Endothelial cell (in vitro differentiated cells): ENCODE measurements at regions not wholly inside any gene's neighbourhood (a gene's known extent, or its start where the extent isn't known, plus 50 kb on each side); places are given as distances from the start of the nearest gene placed in this dataset.
"Not testable (repeated sequence)": the region's sequence is repeated elsewhere in the genome, so short reads cannot be mapped to it uniquely, and the experiment has no call there.

Experiments
- DNase-seq: peaks from one replicate; pipeline ENCODE4 v3.0.0; 2021; ENCODE audit warnings: low spot score
- H3K27ac Mint-ChIP-seq: one replicate; pipeline ENCODE4 v1.8.0; 2021; ENCODE audit warnings: mixed read lengths, inconsistent platforms; ENCODE audit not compliant: unreplicated experiment
- H3K27me3 Mint-ChIP-seq: one replicate; pipeline ENCODE4 v1.8.0; 2021; ENCODE audit warnings: mild to moderate bottlenecking, moderate library complexity, mixed read lengths, inconsistent platforms; ENCODE audit not compliant: unreplicated experiment
- H3K36me3 Mint-ChIP-seq: one replicate; pipeline ENCODE4 v1.8.0; 2021; ENCODE audit warnings: mild to moderate bottlenecking, low read depth, mixed read lengths, inconsistent platforms; ENCODE audit not compliant: unreplicated experiment
- H3K4me1 Mint-ChIP-seq: one replicate; pipeline ENCODE4 v1.8.0; 2021; ENCODE audit warnings: mild to moderate bottlenecking, mixed read lengths, inconsistent platforms; ENCODE audit not compliant: unreplicated experiment
- H3K4me3 Mint-ChIP-seq: one replicate; pipeline ENCODE4 v1.8.0; 2021; ENCODE audit warnings: mild to moderate bottlenecking, mixed read lengths, inconsistent platforms; ENCODE audit not compliant: unreplicated experiment
- H3K9me3 Mint-ChIP-seq: one replicate; pipeline ENCODE4 v1.8.0; 2021; ENCODE audit warnings: mixed read lengths, inconsistent platforms; ENCODE audit not compliant: unreplicated experiment
- TF ChIP-seq, protein P1 (sequence below): fragments of 200-600 bp; sonication (generic); IDR thresholded peaks from one replicate; pipeline ENCODE4 v1.5.0; 2021; ENCODE audit warnings: antibody characterized with exemption; ENCODE audit not compliant: unreplicated experiment

DNA sequence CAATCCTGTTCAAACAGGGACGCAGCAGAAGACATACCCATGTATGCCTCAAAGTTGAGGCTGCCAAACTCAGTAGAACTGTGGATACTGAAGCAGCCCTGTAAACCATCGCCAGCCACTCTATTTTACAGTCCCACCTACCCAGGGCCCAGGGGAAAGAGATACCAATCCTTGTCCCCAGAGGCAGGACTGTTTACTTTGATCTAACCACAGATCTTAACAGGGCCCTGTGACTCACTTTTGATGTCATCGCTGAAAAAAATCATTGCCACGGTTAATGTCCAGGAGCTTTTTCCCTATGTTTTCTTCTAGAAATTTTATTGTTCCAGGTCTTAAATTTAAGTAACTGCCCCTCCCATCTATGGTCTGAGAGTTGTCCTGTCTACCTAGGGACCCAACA is 538.4 kb upstream of the NCAM2 start:
- H3K4me1 Mint-ChIP-seq: no peaks in the 10 kb centered on the region
- no peaks in the 10 kb centered on the region for H3K27me3 Mint-ChIP-seq
- no peak overlapping the region for H3K27ac Mint-ChIP-seq
- DNase-seq: no peak
- H3K36me3 Mint-ChIP-seq: no peaks in the 10 kb centered on the region
- TF ChIP-seq, protein P1, sequence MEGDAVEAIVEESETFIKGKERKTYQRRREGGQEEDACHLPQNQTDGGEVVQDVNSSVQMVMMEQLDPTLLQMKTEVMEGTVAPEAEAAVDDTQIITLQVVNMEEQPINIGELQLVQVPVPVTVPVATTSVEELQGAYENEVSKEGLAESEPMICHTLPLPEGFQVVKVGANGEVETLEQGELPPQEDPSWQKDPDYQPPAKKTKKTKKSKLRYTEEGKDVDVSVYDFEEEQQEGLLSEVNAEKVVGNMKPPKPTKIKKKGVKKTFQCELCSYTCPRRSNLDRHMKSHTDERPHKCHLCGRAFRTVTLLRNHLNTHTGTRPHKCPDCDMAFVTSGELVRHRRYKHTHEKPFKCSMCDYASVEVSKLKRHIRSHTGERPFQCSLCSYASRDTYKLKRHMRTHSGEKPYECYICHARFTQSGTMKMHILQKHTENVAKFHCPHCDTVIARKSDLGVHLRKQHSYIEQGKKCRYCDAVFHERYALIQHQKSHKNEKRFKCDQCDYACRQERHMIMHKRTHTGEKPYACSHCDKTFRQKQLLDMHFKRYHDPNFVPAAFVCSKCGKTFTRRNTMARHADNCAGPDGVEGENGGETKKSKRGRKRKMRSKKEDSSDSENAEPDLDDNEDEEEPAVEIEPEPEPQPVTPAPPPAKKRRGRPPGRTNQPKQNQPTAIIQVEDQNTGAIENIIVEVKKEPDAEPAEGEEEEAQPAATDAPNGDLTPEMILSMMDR: no peak
- no peak overlapping the region for H3K4me3 Mint-ChIP-seq
- H3K9me3 Mint-ChIP-seq: no peaks in the 10 kb centered on the region

DNA sequence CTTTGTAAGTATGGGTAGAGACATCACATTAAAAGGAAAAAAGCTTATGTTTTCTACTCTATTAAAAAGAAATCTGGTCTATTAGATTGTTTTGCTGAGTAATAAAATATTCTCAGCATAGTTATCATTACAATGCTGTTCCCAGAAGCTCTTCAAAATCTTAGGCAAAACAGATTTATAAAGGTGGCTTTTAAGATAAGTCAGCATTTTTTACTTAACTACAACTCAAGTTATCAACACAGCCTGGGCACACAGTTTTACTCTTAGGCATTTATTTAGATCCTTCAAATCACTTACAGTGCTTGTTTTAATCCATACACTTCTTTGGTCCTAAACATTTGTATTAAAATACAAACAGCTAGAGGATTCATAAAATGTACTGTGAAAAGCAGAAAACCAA is 534.8 kb upstream of the NCAM2 start:
- DNase-seq: no peak
- H3K36me3 Mint-ChIP-seq: no peaks in the 10 kb centered on the region
- TF ChIP-seq, protein P1: no peak
- no peaks in the 10 kb centered on the region for H3K27me3 Mint-ChIP-seq
- H3K4me3 Mint-ChIP-seq: no peak overlapping the region
- no peak overlapping the region for H3K27ac Mint-ChIP-seq
- H3K4me1 Mint-ChIP-seq: no peaks in the 10 kb centered on the region
- H3K9me3 Mint-ChIP-seq: no peaks in the 10 kb centered on the region

- H3K27me3 Mint-ChIP-seq: no peaks in the 10 kb centered on the region
- no peak overlapping the region for H3K27ac Mint-ChIP-seq
- no peak for DNase-seq
- H3K4me3 Mint-ChIP-seq: no peak overlapping the region
- no peaks in the 10 kb centered on the region for H3K36me3 Mint-ChIP-seq
- H3K4me1 Mint-ChIP-seq: no peaks in the 10 kb centered on the region
- H3K9me3 Mint-ChIP-seq: no peaks in the 10 kb centered on the region
- TF ChIP-seq, protein P1: no peak
Measured at GRCh38 chr21:20469361-20469760, 528.8 kb upstream of the NCAM2 start.

DNA sequence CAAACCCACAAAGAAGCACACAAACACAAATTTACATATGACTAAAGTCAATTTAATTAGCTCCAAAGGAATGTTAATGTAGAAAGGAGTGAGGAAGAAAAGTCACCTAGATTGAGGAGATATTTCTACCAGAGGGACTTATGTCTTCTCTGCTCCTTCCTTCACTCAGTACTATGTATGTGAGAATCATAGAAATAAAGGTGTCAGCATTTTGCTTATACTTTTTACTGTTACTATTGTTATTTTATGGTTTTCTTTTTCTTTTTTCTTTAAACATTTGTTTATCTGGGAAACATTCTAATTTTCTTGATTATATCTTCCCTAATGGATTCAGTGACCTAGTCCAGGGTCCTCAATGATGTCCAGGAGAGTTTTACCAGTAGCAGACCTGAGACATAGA is 511.9 kb upstream of the NCAM2 start:
- Mint-ChIP-seq H3K4me3 (no peak overlapping the region), H3K4me1 (no peaks in the 10 kb centered on the region), H3K9me3 (no peaks in the 10 kb centered on the region), H3K27me3 (no peaks in the 10 kb centered on the region), H3K36me3 (no peaks in the 10 kb centered on the region), H3K27ac (no peak overlapping the region)
- DNase-seq: no peak
- TF ChIP-seq, protein P1: no peak

DNA sequence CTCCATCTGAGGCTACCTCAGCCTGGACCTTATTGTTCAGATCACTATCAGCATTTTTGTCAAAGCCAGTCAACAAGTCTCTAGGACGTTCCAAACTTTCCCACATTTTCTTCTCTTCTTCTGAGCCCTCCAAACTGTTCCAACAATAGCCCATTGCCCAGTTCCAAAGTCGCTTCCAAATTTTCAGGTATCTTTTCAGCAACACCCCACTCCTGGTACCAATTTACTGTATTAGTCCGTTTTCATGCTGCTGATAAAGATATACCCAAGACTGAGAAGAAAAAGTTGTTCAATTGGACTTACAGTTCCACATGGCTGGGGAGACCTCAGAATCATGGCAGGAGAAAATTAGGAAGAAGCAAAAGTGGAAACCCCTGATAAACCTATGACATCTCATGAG is 495.3 kb upstream of the NCAM2 start:
- not testable (repeated sequence) for H3K27me3 Mint-ChIP-seq, H3K4me3 Mint-ChIP-seq, H3K36me3 Mint-ChIP-seq, H3K27ac Mint-ChIP-seq, DNase-seq, H3K4me1 Mint-ChIP-seq
- H3K9me3 Mint-ChIP-seq: peaks cover 13% of the 10 kb centered on the region

DNA sequence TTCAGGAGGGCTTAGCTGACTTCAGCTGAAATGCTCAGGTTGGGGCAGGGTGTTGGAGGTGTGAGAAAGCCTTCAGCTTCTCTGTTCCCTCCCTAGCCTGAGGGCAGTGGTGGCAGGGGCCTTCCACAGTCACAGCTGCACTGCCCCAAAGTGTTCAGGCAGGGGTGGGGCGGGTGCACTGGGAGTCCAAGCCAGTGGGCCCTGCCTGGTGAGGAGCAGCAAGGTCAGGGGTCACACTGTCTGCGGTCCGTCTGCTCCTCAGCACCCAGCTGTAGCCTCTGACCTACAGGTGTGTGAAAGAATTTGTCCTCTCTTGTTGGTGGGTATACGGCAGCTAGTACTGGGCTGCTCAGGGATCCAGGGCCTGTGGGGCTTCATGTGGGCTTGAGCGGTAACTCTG is 490.4 kb upstream of the NCAM2 start:
- TF ChIP-seq, protein P1: no peak
- H3K27ac Mint-ChIP-seq: no peak overlapping the region
- H3K36me3 Mint-ChIP-seq: peaks cover 6% of the 10 kb centered on the region
- H3K4me1 Mint-ChIP-seq: no peaks in the 10 kb centered on the region
- peaks cover 10% of the 10 kb centered on the region for H3K9me3 Mint-ChIP-seq
- no peak for DNase-seq
- H3K27me3 Mint-ChIP-seq: peaks cover 5% of the 10 kb centered on the region
- no peak overlapping the region for H3K4me3 Mint-ChIP-seq
